ENCODE measurements at regions not wholly inside any gene's neighbourhood (a gene's known extent, or its start where the extent isn't known, plus 50 kb on each side); places are given as distances from the start of the nearest gene placed in this dataset.
"Not testable (repeated sequence)": the region's sequence is repeated elsewhere in the genome, so short reads cannot be mapped to it uniquely, and the experiment has no call there.

GRCh38 chr4:3945511-3946290 is 179.5 kb downstream of the ADRA2C start:
- H3K9me3 Mint-ChIP-seq: no peaks in the 10 kb centered on the region
- H3K36me3 Mint-ChIP-seq (ENCODE audit: insufficient read depth): peaks cover 3% of the 10 kb centered on the region
- no peak for ATAC-seq
- no peak for DNase-seq
- no peaks in the 10 kb centered on the region for H3K4me1 Mint-ChIP-seq (ENCODE audit: low read depth)
- no peak overlapping the region for H3K4me3 Mint-ChIP-seq
- H3K27me3 Mint-ChIP-seq (ENCODE audit: low read depth): no peaks in the 10 kb centered on the region

GRCh38 chr4:3946553-3946952 is 180.4 kb downstream of the ADRA2C start:
- not testable (repeated sequence) for H3K9me3 Mint-ChIP-seq; H3K4me1 Mint-ChIP-seq (ENCODE audit: low read depth); H3K36me3 Mint-ChIP-seq (ENCODE audit: insufficient read depth); ATAC-seq; H3K4me3 Mint-ChIP-seq; H3K27me3 Mint-ChIP-seq (ENCODE audit: low read depth); DNase-seq

GRCh38 chr4:3947761-3948160 is 181.6 kb downstream of the ADRA2C start:
- H3K9me3 Mint-ChIP-seq; DNase-seq; H3K27me3 Mint-ChIP-seq (ENCODE audit: low read depth); H3K4me3 Mint-ChIP-seq; H3K36me3 Mint-ChIP-seq (ENCODE audit: insufficient read depth); ATAC-seq; H3K4me1 Mint-ChIP-seq (ENCODE audit: low read depth): not testable (repeated sequence)

GRCh38 chr4:3948210-3948609 is 182.0 kb downstream of the ADRA2C start:
- not testable (repeated sequence) for H3K27me3 Mint-ChIP-seq (ENCODE audit: low read depth); H3K36me3 Mint-ChIP-seq (ENCODE audit: insufficient read depth); DNase-seq; ATAC-seq; H3K9me3 Mint-ChIP-seq; H3K4me1 Mint-ChIP-seq (ENCODE audit: low read depth); H3K4me3 Mint-ChIP-seq

- not testable (repeated sequence) for DNase-seq; H3K36me3 Mint-ChIP-seq (ENCODE audit: insufficient read depth); H3K9me3 Mint-ChIP-seq; H3K27me3 Mint-ChIP-seq (ENCODE audit: low read depth); H3K4me1 Mint-ChIP-seq (ENCODE audit: low read depth); ATAC-seq; H3K4me3 Mint-ChIP-seq
These were observed 183.7 kb downstream of the ADRA2C start for GRCh38 chr4:3949916-3950315.

GRCh38 chr4:3952443-3953139 is 186.4 kb downstream of the ADRA2C start:
- not testable (repeated sequence) for DNase-seq; H3K36me3 Mint-ChIP-seq (ENCODE audit: insufficient read depth); H3K27me3 Mint-ChIP-seq (ENCODE audit: low read depth); H3K9me3 Mint-ChIP-seq; ATAC-seq; H3K4me3 Mint-ChIP-seq
- peaks cover 15% of the 10 kb centered on the region for H3K4me1 Mint-ChIP-seq (ENCODE audit: low read depth)

GRCh38 chr4:3953140-3953489 is 186.9 kb downstream of the ADRA2C start:
- not testable (repeated sequence) for ATAC-seq, DNase-seq

GRCh38 chr4:3954540-3955320 is 188.5 kb downstream of the ADRA2C start:
- not testable (repeated sequence) for H3K9me3 Mint-ChIP-seq; ATAC-seq; H3K36me3 Mint-ChIP-seq (ENCODE audit: insufficient read depth); H3K27me3 Mint-ChIP-seq (ENCODE audit: low read depth)
- peak overlapping the region; percentile 94 for H3K4me3 Mint-ChIP-seq
- H3K4me1 Mint-ChIP-seq (ENCODE audit: low read depth): peaks cover 15% of the 10 kb centered on the region
- DNase-seq: peak; percentile 61

More at GRCh38 chr4:3953140-3953489, 186.9 kb downstream of the ADRA2C start:
- not testable (repeated sequence) for H3K4me3 Mint-ChIP-seq; H3K36me3 Mint-ChIP-seq (ENCODE audit: insufficient read depth); H3K27me3 Mint-ChIP-seq (ENCODE audit: low read depth); H3K9me3 Mint-ChIP-seq
- H3K4me1 Mint-ChIP-seq (ENCODE audit: low read depth): peaks cover 15% of the 10 kb centered on the region

- Mint-ChIP-seq H3K4me3 (peak overlapping the region; percentile 94), H3K4me1 (ENCODE audit: low read depth) (peaks cover 15% of the 10 kb centered on the region)
- H3K27me3 Mint-ChIP-seq (ENCODE audit: low read depth); H3K36me3 Mint-ChIP-seq (ENCODE audit: insufficient read depth); H3K9me3 Mint-ChIP-seq: not testable (repeated sequence)
- DNase-seq (peak; percentile 98), ATAC-seq (peak; percentile 99)
These were observed 189.4 kb downstream of the ADRA2C start for GRCh38 chr4:3955321-3956164.

- DNase-seq; H3K9me3 Mint-ChIP-seq; H3K27me3 Mint-ChIP-seq (ENCODE audit: low read depth); H3K36me3 Mint-ChIP-seq (ENCODE audit: insufficient read depth); ATAC-seq: not testable (repeated sequence)
- H3K4me1 Mint-ChIP-seq (ENCODE audit: low read depth): peaks cover 15% of the 10 kb centered on the region
- peak overlapping the region; percentile 94 for H3K4me3 Mint-ChIP-seq
These were observed 190.1 kb downstream of the ADRA2C start for GRCh38 chr4:3956165-3956867.

- not testable (repeated sequence) for ATAC-seq; H3K4me3 Mint-ChIP-seq; H3K4me1 Mint-ChIP-seq (ENCODE audit: low read depth); H3K27me3 Mint-ChIP-seq (ENCODE audit: low read depth); H3K9me3 Mint-ChIP-seq; DNase-seq; H3K36me3 Mint-ChIP-seq (ENCODE audit: insufficient read depth)
These were observed 195.0 kb downstream of the ADRA2C start for GRCh38 chr4:3961091-3961672.

GRCh38 chr4:3964572-3965278 is 198.5 kb downstream of the ADRA2C start:
- not testable (repeated sequence) for H3K4me1 Mint-ChIP-seq (ENCODE audit: low read depth); H3K36me3 Mint-ChIP-seq (ENCODE audit: insufficient read depth)

GRCh38 chr4:3967204-3967603 is 201.0 kb downstream of the ADRA2C start:
- not testable (repeated sequence) for H3K4me3 Mint-ChIP-seq; H3K4me1 Mint-ChIP-seq (ENCODE audit: low read depth); DNase-seq; H3K9me3 Mint-ChIP-seq; ATAC-seq; H3K36me3 Mint-ChIP-seq (ENCODE audit: insufficient read depth)
- peaks cover 11% of the 10 kb centered on the region for H3K27me3 Mint-ChIP-seq (ENCODE audit: low read depth)

More at GRCh38 chr4:3964572-3965278, 198.5 kb downstream of the ADRA2C start:
- not testable (repeated sequence) for ATAC-seq, DNase-seq, H3K9me3 Mint-ChIP-seq, H3K4me3 Mint-ChIP-seq
- peaks cover 11% of the 10 kb centered on the region for H3K27me3 Mint-ChIP-seq (ENCODE audit: low read depth)
